ENCODE measurements at regions not wholly inside any gene's neighbourhood (a gene's known extent, or its start where the extent isn't known, plus 50 kb on each side); places are given as distances from the start of the nearest gene placed in this dataset.
A peak's percentile ranks its signal among the peaks of the same experiment; 100 is the strongest.

- no peak for TF ChIP-seq CTCF (conservative IDR thresholded peaks at IDR 0.05; ENCODE audit: low read depth)
- DNase-seq (ENCODE audit: low spot score): no peak
- POLR2A ChIA-PET (ENCODE audit: low non-redundant PET): no interaction called here
- CTCF ChIA-PET: no interaction called here
- no peak overlapping the region for H3K27ac ChIP-seq
Observed at GRCh38 chr1:162918151-162918754, 57.3 kb upstream of the CCDC190 start.

GRCh38 chr1:162916821-162917613, 56.0 kb upstream of the CCDC190 start:
- ChIA-PET CTCF (no interaction called here), POLR2A (ENCODE audit: low non-redundant PET) (no interaction called here)
- TF ChIP-seq CTCF (conservative IDR thresholded peaks at IDR 0.05; ENCODE audit: low read depth): no peak
- H3K27ac ChIP-seq: no peak overlapping the region
- DNase-seq (ENCODE audit: low spot score): no peak

- ChIA-PET CTCF (interaction anchor here (0.5 kb wide), 1 partner anchor 22 kb away, joined by 4 read pairs; no protein-coding TSS in a partner anchor), POLR2A (ENCODE audit: low non-redundant PET) (no interaction called here)
- no peak overlapping the region for H3K27ac ChIP-seq
- no peak for TF ChIP-seq CTCF (conservative IDR thresholded peaks at IDR 0.05; ENCODE audit: low read depth)
- DNase-seq (ENCODE audit: low spot score): no peak
Observed at GRCh38 chr1:162916407-162916806, 55.4 kb upstream of the CCDC190 start.

- DNase-seq (ENCODE audit: low spot score): no peak
- ChIA-PET CTCF (no interaction called here), POLR2A (ENCODE audit: low non-redundant PET) (no interaction called here)
- no peak for TF ChIP-seq CTCF (conservative IDR thresholded peaks at IDR 0.05; ENCODE audit: low read depth)
- H3K27ac ChIP-seq: no peak overlapping the region
Observed at GRCh38 chr1:162914601-162915000, 53.6 kb upstream of the CCDC190 start.

- ChIA-PET CTCF (interaction anchor here (0.7 kb wide), 1 partner anchor 143 kb away, joined by 3 read pairs; no protein-coding TSS in a partner anchor), POLR2A (ENCODE audit: low non-redundant PET) (no interaction called here)
- TF ChIP-seq CTCF (conservative IDR thresholded peaks at IDR 0.05; ENCODE audit: low read depth): no peak
- DNase-seq (ENCODE audit: low spot score): peak; percentile 71
- no peak overlapping the region for H3K27ac ChIP-seq
Observed at GRCh38 chr1:162913345-162913744, 52.4 kb upstream of the CCDC190 start.

- no peak for DNase-seq (ENCODE audit: low spot score)
- no peak overlapping the region for H3K27ac ChIP-seq
- TF ChIP-seq CTCF (conservative IDR thresholded peaks at IDR 0.05; ENCODE audit: low read depth): no peak
- ChIA-PET POLR2A (ENCODE audit: low non-redundant PET) (no interaction called here), CTCF (no interaction called here)
Observed at GRCh38 chr1:162912061-162912667, 51.2 kb upstream of the CCDC190 start.
